Prostate gland (tissue), 2 donors: ENCODE measurements at regions not wholly inside any gene's neighbourhood (a gene's known extent, or its start where the extent isn't known, plus 50 kb on each side); places are given as distances from the start of the nearest gene placed in this dataset.

Experiments used
- CTCF ChIP-seq, 4 experiments: fragments of 200-600 bp in 2 of 4; fragments of 450-650 bp in 2 of 4; sonication (generic) in 2 of 4; IDR thresholded peaks; 1 replicate in 3 of 4; 2 replicates in 1 of 4; pipeline ENCODE4 v1.5.1; 2016 to 2019; ENCODE audit warnings: antibody characterized with exemption in 4 of 4, mild to moderate bottlenecking in 2 of 4, moderate library complexity in 2 of 4
- POLR2A ChIP-seq: fragments of 450-650 bp; IDR thresholded peaks from one replicate; pipeline ENCODE4 v1.6.1; 2016; ENCODE audit warnings: antibody characterized with exemption, mild to moderate bottlenecking
- POLR2AphosphoS5 ChIP-seq: sonication (generic); formaldehyde crosslinking; IDR thresholded peaks from one replicate; pipeline ENCODE4 v1.6.1; 2017; ENCODE audit warnings: antibody characterized with exemption

- no peak for TF ChIP-seq POLR2AphosphoS5
- no peak for TF ChIP-seq CTCF (IDR thresholded peaks at IDR 0.05)
- TF ChIP-seq POLR2A, result no peak
These were observed 113.4 kb upstream of the ALDH1B1 start for GRCh38 chr9:38278931-38279679.
